B cell (primary cell): ENCODE measurements at regions not wholly inside any gene's neighbourhood (a gene's known extent, or its start where the extent isn't known, plus 50 kb on each side); places are given as distances from the start of the nearest gene placed in this dataset.

Experiments used
- ATAC-seq: fragments of 200-7000 bp; cut with Tn5 transposase; one replicate; pipeline ENCODE4 v1.10.0; 2021; ENCODE audit warnings: low read depth, mild to moderate bottlenecking, moderate number of reproducible peaks, moderate library complexity
- CTCF ChIA-PET: fragments of 350-600 bp; sonication (Branson Sonifier 250); formaldehyde crosslinking; loops from one replicate; lab custom pipeline; 2021; ENCODE audit warnings: antibody characterized with exemption, inconsistent platforms; lab: Charles Lee
- POLR2A ChIA-PET: fragments of 350-600 bp; sonication (Branson Sonifier 250); formaldehyde crosslinking; loops from one replicate; lab custom pipeline; 2021; ENCODE audit warnings: antibody characterized with exemption; lab: Charles Lee
- DNase-seq: peaks from one replicate; pipeline ENCODE4 v3.0.0; 2013
- H2AFZ ChIP-seq: 2 replicates; pipeline ENCODE4 v1.6.1; 2012; ENCODE audit warnings: mild to moderate bottlenecking, low read depth, low read length; ENCODE audit not compliant: insufficient read depth, poor library complexity, severe bottlenecking
- H3K27ac ChIP-seq, 2 donors: 1 replicate in 1 of 2; 2 replicates in 1 of 2; pipeline ENCODE4 v1.5.1; 2012 to 2013; ENCODE audit warnings: low read length in 2 of 2, mild to moderate bottlenecking in 2 of 2, moderate library complexity in 1 of 2
- H3K27me3 ChIP-seq, 4 experiments: fragments of 200-600 bp in 1 of 4; sonication (generic) in 1 of 4; replicated peaks in 1 of 4; 1 replicate in 2 of 4; 2 replicates in 2 of 4; pipeline versions ENCODE4 v1.6.1 to v1.7.0; 2013 to 2016; ENCODE audit warnings: low read length in 3 of 4, mild to moderate bottlenecking in 2 of 4, mixed read lengths in 1 of 4, moderate library complexity in 1 of 4; ENCODE audit not compliant: insufficient read depth in 4 of 4, control insufficient read depth in 3 of 4; ENCODE audit errors: control extremely low read depth in 1 of 4
- H3K36me3 ChIP-seq, 2 experiments: replicated peaks in 1 of 2; 1 replicate in 1 of 2; 2 replicates in 1 of 2; pipeline versions ENCODE4 v1.6.1 to v1.7.1; 2013; ENCODE audit warnings: low read length in 1 of 2; ENCODE audit not compliant: insufficient read depth in 2 of 2, control insufficient read depth in 1 of 2; ENCODE audit errors: control extremely low read depth in 1 of 2, extremely low read depth in 1 of 2
- H3K4me1 ChIP-seq, 2 donors: fragments of 200-600 bp in 1 of 2; sonication (generic) in 1 of 2; 1 replicate in 1 of 2; 2 replicates in 1 of 2; pipeline versions ENCODE4 v1.5.1 to v1.6.1; 2013 to 2017; ENCODE audit warnings: low read length in 2 of 2; ENCODE audit not compliant: control insufficient read depth in 2 of 2, insufficient read depth in 2 of 2
- H3K4me2 ChIP-seq: replicated peaks from 2 replicates; pipeline ENCODE3; 2012; ENCODE audit warnings: mild to moderate bottlenecking, low read depth, low read length; ENCODE audit not compliant: poor library complexity, severe bottlenecking
- H3K4me3 ChIP-seq, 5 experiments: fragments of 200-600 bp in 1 of 5; sonication (generic) in 1 of 5; 1 replicate in 3 of 5; 2 replicates in 2 of 5; pipeline versions ENCODE4 v1.5.1 to v1.7.0; 2011 to 2016; ENCODE audit warnings: low read length in 4 of 5, mild to moderate bottlenecking in 4 of 5, low read depth in 2 of 5, control low read depth in 1 of 5, moderate library complexity in 1 of 5; ENCODE audit not compliant: insufficient read depth in 1 of 5; ENCODE audit errors: control extremely low read depth in 1 of 5, extremely low read depth in 1 of 5
- H3K79me2 ChIP-seq: fragments of 200-600 bp; sonication (generic); one replicate; pipeline ENCODE4 v1.6.0; 2016; ENCODE audit warnings: low read length; ENCODE audit not compliant: control insufficient read depth, insufficient read depth
- H3K9ac ChIP-seq: fragments of 200-600 bp; sonication (generic); 2 replicates; pipeline ENCODE4 v1.6.1; 2017; ENCODE audit warnings: mild to moderate bottlenecking, low read length, moderate library complexity
- H3K9me3 ChIP-seq, 3 donors: one replicate each; pipeline versions ENCODE4 v1.6.1 to v1.7.1; 2013; ENCODE audit warnings: low read length in 2 of 3; ENCODE audit not compliant: control insufficient read depth in 2 of 3, insufficient read depth in 1 of 3; ENCODE audit errors: control extremely low read depth in 1 of 3
- H4K20me1 ChIP-seq: 2 replicates; pipeline ENCODE4 v1.6.0; 2012; ENCODE audit warnings: mild to moderate bottlenecking, low read length; ENCODE audit not compliant: insufficient read depth, control insufficient read depth, poor library complexity, severe bottlenecking
- H3K27ac Mint-ChIP-seq: one replicate; pipeline ENCODE4 v1.8.0; 2021; ENCODE audit warnings: mixed read lengths
- H3K27me3 Mint-ChIP-seq: one replicate; pipeline ENCODE4 v1.8.0; 2021; ENCODE audit warnings: mixed read lengths
- H3K4me1 Mint-ChIP-seq: one replicate; pipeline ENCODE4 v1.8.0; 2021; ENCODE audit warnings: mixed read lengths
- H3K4me3 Mint-ChIP-seq: one replicate; pipeline ENCODE4 v1.8.0; 2021; ENCODE audit warnings: mixed read lengths
- H3K9me3 Mint-ChIP-seq: one replicate; pipeline ENCODE4 v1.8.0; 2022; ENCODE audit warnings: mixed read lengths; ENCODE audit not compliant: insufficient read depth
- CTCF ChIP-seq: fragments of 200-600 bp; IDR thresholded peaks from one replicate; pipeline ENCODE4 v1.8.0; 2022; ENCODE audit warnings: antibody characterized with exemption, mild to moderate bottlenecking
- EZH2 ChIP-seq: IDR thresholded peaks from 2 replicates; pipeline ENCODE4 v1.6.1; 2012; ENCODE audit warnings: borderline replicate concordance, low read depth, mild to moderate bottlenecking, moderate library complexity, low read length; ENCODE audit not compliant: insufficient read depth, poor library complexity, severe bottlenecking
- WGBS: methylation state at CpG from one replicate; pipeline ENCODE4 v1.1.5; 2013; ENCODE audit warnings: missing lambda C conversion rate; ENCODE audit not compliant: insufficient coverage; 5-methylcytosine and 5-hydroxymethylcytosine counted together
- intact Hi-C: fragments of 100-400 bp; cut with micrococcal nuclease; formaldehyde crosslinking; loops from one replicate; pipeline ENCODE4 v1.10.0; 2022

GRCh38 chr12:114974333-114974732 lies 290.4 kb upstream of the TBX3 start:
- Mint-ChIP-seq H3K9me3 (peaks cover 3% of the 10 kb centered on the region), H3K27ac (no peak overlapping the region), H3K27me3 (no peaks in the 10 kb centered on the region), H3K4me3 (no peak overlapping the region), H3K4me1 (no peaks in the 10 kb centered on the region)
- WGBS: 100% methylated on average over 1 of the region's 2 CpGs
- POLR2A ChIA-PET: no interaction called here
- CTCF ChIA-PET: no interaction called here
- H3K9me3 ChIP-seq: no peaks in the 10 kb centered on the region
- H3K79me2 ChIP-seq: no peaks in the 10 kb centered on the region
- intact Hi-C loops: no loop called here
- H2AFZ ChIP-seq: no peak overlapping the region
- ATAC-seq: no peak
- H3K27me3 ChIP-seq: no peaks in the 10 kb centered on the region
- no peak overlapping the region for H3K4me2 ChIP-seq
- no peak for DNase-seq
- H3K36me3 ChIP-seq: no peaks in the 10 kb centered on the region
- no peak for TF ChIP-seq EZH2
- H3K4me3 ChIP-seq: no peak overlapping the region
- no peak overlapping the region for H3K27ac ChIP-seq
- no peaks in the 10 kb centered on the region for H3K4me1 ChIP-seq
- H3K9ac ChIP-seq: no peak overlapping the region
- H4K20me1 ChIP-seq: no peaks in the 10 kb centered on the region

GRCh38 chr12:114968727-114969126 lies 284.8 kb upstream of the TBX3 start:
- no peak for TF ChIP-seq EZH2
- TF ChIP-seq CTCF: no peak
- H3K27me3 Mint-ChIP-seq: no peaks in the 10 kb centered on the region
- H2AFZ ChIP-seq: no peak overlapping the region
- H4K20me1 ChIP-seq: no peaks in the 10 kb centered on the region
- no peak overlapping the region for H3K4me3 ChIP-seq
- ChIA-PET CTCF (no interaction called here), POLR2A (no interaction called here)
- no peaks in the 10 kb centered on the region for H3K9me3 ChIP-seq
- H3K4me2 ChIP-seq: no peak overlapping the region
- no peak for ATAC-seq
- H3K4me1 Mint-ChIP-seq: no peaks in the 10 kb centered on the region
- 92% methylated on average over 2 of the region's 4 CpGs for WGBS
- H3K27ac Mint-ChIP-seq: no peak overlapping the region
- H3K36me3 ChIP-seq: no peaks in the 10 kb centered on the region
- H3K9ac ChIP-seq: no peak overlapping the region
- no peaks in the 10 kb centered on the region for H3K79me2 ChIP-seq
- intact Hi-C loops: no loop called here
- no peaks in the 10 kb centered on the region for H3K27me3 ChIP-seq
- H3K4me1 ChIP-seq: no peaks in the 10 kb centered on the region
- no peak overlapping the region for H3K4me3 Mint-ChIP-seq
- no peak overlapping the region for H3K27ac ChIP-seq
- DNase-seq: no peak
- no peaks in the 10 kb centered on the region for H3K9me3 Mint-ChIP-seq
